DLD1 (cell line): ENCODE measurements at regions not wholly inside any gene's neighbourhood (a gene's known extent, or its start where the extent isn't known, plus 50 kb on each side); places are given as distances from the start of the nearest gene placed in this dataset.
"Not testable (repeated sequence)": the region's sequence is repeated elsewhere in the genome, so short reads cannot be mapped to it uniquely, and the experiment has no call there.

Experiments used
- in situ Hi-C: cut with HindIII; loops from 2 replicates; pipeline ENCODE4 v1.10.0; 2017; ENCODE audit warnings: low sequenced_read_pairs

DNA sequence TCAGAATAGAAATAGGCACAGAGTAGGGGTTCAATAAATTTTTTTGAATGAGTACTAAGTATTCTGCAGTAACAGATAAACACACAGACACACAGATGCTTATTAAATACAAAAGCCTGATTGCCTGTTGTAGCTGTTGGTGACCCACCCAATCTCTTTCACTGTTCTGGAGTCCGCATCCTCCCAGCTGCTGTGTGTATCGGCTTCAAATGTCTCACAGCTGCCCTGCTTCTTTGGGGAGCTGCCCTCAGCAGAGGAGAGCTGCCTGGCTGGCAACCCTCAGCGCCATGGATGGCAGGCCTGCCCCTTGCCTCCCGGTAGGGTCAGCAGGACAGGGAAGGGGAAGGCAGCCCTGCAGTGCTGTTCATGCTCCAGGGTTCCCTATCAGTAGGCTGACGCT is 50.5 kb upstream of the PRNP start:
- in situ Hi-C loops: loop anchor here (10.0 kb wide), 1 partner anchor 89 kb away; the partner anchor contains the start of gene PRND

- in situ Hi-C loops: loop anchor here (10.0 kb wide), 1 partner anchor 89 kb away; the partner anchor contains the start of gene PRND
Measured at GRCh38 chr20:4635342-4635741, 50.9 kb upstream of the PRNP start.

- in situ Hi-C loops: loop anchor here (10.0 kb wide), 1 partner anchor 91 kb away; the partner anchor contains the start of gene PRND
Measured at GRCh38 chr20:4633780-4634179, 52.5 kb upstream of the PRNP start.

DNA sequence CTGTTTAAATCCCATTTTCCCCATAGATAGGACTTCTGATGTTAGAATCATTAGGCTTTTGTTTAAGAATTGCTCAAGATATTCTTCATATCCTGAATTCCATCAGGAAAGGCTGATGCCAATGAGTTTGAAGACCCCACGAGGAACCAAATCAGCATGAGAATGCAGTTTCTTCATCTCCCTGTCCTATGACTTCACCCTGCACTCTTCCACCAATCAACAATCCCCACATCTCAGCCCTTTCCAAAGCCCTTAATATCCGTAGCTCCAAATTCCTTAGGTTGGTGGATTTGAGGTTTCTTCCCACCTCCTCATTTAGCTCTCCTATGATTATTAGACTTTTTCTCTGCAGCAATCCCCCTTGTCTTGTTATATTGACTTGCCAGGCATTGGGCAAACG is 52.9 kb upstream of the PRNP start:
- in situ Hi-C loops: loop anchor here (10.0 kb wide), 1 partner anchor 91 kb away; the partner anchor contains the start of gene PRND

DNA sequence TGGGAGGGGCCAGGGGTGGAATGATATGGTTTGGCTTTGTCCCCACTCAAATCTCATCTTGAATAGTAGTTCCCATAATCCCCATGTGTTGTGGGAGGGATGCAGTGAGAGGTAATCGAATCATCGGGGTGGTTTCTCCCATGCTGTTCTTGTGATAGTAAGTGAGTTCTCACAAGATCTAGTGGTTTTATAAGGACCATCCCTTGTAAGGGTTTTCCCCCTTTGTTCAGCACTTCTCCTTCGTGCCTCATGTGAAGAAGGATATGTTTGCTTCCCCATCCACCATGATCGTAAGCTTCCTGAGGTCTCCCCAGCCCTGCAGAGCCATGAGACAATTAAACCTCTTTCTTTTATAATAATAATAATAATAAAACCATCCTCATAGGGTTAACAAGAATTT is 53.4 kb upstream of the PRNP start:
- in situ Hi-C loops: loop anchor here (10.0 kb wide), 1 partner anchor 92 kb away; the partner anchor contains the start of gene PRND

DNA sequence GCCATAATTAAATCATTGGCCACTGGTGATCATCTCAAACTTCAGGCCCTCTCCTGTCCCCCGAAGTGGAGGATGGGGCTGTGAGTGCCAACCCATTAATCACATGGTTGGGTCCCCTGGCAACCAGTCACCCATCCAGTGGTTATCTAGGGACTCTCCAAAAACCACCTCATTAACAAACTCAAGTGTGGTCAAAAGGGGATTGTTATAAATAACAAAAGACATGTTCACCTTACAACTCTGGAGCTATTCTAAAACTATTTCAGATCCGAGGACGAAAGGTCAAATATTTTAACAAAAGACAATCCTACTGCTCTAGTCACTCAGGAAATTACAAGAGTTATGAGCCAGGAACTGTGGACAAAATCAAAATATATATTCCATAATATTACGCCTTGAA is 60.0 kb upstream of the PRNP start:
- in situ Hi-C loops: no loop called here

GRCh38 chr20:4625687-4626086 is 60.6 kb upstream of the PRNP start:
- in situ Hi-C loops: no loop called here

DNA sequence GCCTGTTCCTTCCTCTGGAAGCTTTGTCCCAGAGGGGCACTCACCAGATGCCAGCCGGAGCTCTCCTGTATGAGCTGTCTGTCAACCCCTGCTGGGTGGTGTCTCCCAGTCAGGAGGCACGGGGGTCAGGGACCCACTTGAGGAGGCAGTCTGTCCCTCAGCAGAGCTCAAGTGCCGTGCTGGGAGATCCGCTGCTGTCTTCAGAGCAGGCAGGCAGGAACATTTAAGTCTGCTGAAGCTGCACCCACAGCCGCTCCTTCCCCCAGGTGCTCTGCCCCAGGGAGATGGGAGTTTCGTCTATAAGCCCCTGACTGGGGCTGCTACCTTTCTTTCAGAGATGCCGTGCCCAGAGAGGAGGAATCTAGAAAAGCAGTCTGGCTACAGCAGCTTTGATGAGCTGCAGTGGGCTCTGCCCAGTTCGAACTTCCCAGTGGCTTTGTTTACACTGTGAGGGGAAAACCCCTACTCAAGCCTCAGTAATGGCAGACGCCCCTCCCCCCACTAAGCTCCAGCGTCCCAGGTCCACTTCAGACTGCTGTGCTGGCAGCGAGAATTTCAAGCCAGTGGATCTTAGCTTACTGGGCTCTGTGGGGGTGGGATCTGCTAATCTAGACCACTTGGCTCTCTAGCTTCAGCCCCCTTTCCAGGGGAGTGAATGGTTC is 61.5 kb upstream of the PRNP start:
- in situ Hi-C loops: not testable (repeated sequence)

DNA sequence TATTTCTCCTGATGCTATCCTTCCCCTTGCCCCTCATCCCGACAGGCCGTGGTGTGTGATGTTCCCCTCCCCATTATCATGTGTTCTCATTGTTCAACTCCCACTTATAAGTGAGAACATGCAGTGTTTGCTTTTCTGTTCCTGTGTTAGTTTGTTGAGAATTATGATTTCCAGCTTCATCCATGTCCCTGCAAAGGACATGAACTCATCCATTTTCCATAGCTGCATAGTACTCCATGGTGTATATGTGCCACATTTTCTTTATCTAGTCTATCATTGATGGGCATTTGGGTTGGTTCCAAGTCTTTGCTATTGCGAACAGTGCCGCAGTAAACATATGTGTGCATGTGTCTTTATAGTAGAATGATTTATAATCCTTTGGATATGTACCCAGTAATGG is 67.1 kb upstream of the PRNP start:
- in situ Hi-C loops: not testable (repeated sequence)

- in situ Hi-C loops: no loop called here
Measured at GRCh38 chr20:4617484-4617883, 68.8 kb upstream of the PRNP start.

DNA sequence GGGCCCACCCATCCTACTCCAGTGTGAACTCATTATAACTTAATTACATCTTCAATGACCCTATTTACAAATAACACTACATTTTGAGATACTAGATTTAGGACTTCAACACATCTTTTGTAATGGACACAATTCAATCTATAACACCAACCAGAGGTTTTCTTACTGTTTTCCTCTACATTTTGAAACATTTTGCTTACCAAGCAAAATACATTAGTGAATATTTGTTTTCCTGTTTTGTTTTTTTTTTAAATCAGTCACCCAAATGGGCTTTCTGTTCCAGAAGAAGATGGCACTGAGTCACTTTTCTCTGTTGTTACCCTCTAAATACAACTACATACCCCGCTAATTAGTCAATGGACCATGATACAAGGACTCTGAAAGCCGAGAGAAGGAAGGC is 69.2 kb upstream of the PRNP start:
- in situ Hi-C loops: no loop called here

DNA sequence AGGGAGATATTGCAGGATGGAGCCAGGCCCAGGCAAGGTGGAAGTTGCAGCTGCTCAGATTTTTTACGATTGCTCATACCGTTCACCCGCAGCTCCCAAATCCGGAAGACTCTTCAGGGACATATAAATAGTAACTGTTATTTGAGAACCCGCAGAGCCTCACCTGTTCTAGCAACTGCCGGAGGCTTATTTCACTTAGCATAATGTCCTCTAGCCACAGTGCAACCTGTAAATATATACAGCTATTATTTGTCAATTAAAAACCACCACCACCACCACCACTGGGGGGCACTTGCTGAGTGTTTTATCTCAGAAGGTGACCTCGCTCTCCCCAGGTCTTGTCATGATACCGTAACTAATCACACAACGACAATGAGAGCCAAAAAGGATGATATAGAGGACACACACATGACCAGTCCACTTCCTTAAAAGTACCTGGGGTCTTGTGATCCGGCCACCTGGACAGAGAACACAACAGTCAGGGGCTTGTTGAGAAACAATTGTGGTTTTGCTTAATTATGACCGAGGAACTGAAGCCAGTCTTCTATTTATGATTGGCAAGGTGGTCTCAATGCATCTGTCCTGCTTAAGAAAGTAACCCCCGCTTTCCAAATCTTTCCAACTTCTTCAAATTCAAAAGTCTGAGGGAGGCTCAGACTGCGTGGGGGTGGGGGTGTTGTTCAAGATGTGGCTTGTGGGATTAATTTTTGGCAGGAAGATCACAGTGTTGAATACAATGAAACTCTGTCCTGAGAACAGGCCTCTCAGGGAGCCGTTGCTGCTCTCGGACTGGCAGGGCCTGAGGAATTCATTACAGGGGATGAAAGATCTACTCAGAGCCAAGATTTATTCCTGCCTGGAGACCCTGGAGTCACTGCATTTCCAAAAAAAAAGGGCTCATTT is 72.3 kb upstream of the PRNP start:
- in situ Hi-C loops: no loop called here

DNA sequence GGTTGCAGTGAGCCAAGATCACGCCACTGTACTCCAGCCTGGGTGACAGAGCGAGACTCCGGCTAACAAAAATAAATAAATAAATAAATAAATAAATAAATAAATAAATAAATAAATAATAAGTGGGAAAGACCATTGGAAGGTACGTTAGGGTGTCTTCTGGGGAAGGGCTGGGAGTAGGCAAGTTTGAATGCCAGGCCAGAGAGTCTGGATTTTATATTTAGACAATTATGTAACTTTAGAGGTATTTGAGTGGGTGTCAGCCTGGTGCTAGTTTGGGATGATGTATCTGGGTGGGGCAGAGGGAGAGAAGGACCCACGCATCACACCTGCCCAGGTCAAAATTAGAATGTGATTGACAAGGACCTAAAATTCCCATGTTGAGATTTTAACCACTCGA is 73.1 kb upstream of the PRNP start:
- in situ Hi-C loops: no loop called here

DNA sequence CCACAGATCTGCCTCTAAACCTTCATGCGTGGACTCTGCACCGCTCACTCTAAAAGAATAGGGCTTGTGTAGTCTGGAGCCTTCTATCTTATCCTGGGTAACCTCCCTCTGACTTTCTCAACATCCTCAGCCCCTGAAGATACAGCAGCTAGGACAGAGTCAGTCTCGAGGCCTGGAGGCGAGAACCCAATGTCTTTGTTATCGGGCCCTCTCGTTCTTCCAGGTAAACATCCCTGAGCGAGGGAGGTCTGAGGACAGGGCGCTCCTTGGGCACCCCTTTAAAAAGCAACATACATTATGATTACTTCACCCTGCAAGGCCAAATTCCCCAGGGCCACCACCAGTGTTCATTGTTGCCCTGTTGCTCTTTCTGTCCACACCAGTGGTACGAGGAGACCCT is 75.4 kb upstream of the PRNP start:
- in situ Hi-C loops: no loop called here

DNA sequence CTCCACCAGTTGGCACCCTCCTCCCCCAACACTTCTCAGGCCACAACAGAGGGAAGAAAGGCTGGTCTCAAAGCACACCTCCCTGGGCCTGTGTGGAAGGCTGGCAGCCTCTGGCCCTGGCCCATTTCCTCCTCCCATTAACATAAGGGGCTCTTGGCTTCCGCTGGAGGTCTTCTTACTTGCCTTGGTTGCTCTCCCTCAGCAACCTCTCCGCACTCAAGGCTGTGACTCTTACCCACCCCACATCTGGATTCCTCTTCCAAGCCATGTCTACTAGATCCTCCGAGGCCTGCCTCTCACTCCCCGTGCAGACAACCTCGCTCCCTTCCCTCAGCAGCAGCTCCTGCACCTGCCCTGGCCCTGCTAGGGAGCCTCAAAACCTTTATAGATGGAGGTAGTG is 76.7 kb upstream of the PRNP start:
- in situ Hi-C loops: no loop called here

- in situ Hi-C loops: no loop called here
Measured at GRCh38 chr20:4608861-4609260, 77.4 kb upstream of the PRNP start.

GRCh38 chr20:4607287-4607713 is 79.0 kb upstream of the PRNP start:
- in situ Hi-C loops: no loop called here

DNA sequence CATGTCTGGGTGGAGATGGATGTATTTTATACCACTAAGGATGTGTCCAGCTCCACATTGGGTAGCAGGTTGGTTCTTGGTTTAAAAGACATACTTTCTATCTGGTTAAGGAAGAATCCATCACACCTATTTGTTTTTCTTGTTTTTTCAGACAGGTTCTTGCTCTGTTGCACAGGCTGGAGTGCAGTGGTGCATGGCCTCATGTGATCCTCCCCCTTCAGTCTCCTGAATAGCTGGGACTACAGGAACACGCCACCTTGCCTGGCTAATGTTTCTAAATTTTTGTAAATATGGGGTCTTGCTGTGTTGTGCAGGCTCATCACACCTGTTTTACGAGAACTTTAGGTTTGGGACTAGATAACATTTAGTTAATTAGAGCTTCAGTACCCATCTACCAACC is 80.2 kb upstream of the PRNP start:
- in situ Hi-C loops: no loop called here

DNA sequence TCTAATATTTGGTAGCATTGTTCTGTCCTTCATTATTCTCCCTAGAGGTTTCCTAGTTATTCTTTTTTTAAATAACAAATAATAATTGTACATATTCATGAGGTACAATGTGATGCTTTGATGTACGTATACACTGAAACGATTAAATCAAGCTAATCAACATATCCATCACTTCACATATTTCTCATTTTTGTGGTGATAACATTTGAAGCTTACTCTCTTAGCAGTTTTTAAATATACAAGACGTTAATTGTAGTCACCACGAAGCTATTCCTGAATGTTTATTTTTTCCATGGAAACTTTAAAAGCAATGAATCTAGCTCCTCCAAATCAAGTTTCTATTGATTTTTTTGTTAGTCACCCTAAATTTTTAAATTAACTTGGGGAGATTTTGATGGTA is 81.1 kb upstream of the PRNP start:
- in situ Hi-C loops: no loop called here

- in situ Hi-C loops: no loop called here
Measured at GRCh38 chr20:4604580-4604979, 81.7 kb upstream of the PRNP start.

DNA sequence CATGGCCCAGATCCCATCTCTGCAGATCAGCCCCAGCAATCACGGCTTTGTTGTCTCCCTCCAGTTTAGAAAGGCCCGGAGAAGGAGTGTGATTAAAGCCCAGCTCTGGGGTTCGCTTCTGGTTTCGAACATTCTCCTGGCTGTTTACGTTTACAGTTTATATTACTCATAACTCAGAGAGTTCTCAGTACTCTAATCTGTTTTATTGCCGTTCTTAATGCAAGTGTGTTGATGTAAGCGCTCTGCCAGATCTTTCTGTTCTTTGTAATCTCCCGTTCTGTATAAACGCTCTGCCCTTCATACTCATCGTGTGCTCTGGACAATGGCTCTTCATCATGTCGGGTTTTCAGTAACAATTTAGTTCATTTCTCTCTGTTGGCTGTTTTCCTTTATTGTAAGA is 82.5 kb upstream of the PRNP start:
- in situ Hi-C loops: no loop called here

DNA sequence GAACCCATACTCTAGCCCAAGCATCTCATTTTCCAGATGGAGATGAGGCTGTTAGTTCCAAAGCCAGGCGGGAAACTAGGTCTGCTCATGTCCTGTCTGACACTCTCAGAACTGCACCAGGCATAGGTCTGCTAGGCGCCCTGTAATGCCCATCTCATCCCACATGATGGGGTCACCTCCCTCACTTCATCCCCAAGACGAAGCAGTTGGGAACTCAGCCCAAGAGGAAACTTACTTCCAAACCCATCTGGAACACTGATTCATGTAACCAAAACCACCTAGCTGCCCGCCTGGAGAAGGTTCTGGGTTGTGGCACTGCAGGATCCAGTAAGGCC is 84.0 kb upstream of the PRNP start:
- in situ Hi-C loops: no loop called here
